ENCODE measurements at regions not wholly inside any gene's neighbourhood (a gene's known extent, or its start where the extent isn't known, plus 50 kb on each side); places are given as distances from the start of the nearest gene placed in this dataset.

GRCh38 chr6:21437581-21437980, 156.0 kb upstream of the SOX4 start:
- H3K9me2 ChIP-seq (ENCODE audit: insufficient read depth, low read length), result no peaks in the 10 kb centered on the region
- H3K9ac ChIP-seq (ENCODE audit: low read length), result no peak overlapping the region
- H3K27me3 ChIP-seq (ENCODE audit: insufficient read depth, low read depth, low read length), result no peaks in the 10 kb centered on the region
- no peak overlapping the region for H3K4me3 ChIP-seq (ENCODE audit: low read length)
- no peak overlapping the region for H3K4me2 ChIP-seq (ENCODE audit: low read length)
- no peaks in the 10 kb centered on the region for H3K79me2 ChIP-seq (replicated peaks; ENCODE audit: insufficient read depth, low read length)
- no peaks in the 10 kb centered on the region for H3K9me3 ChIP-seq (ENCODE audit: low read length)
- no peaks in the 10 kb centered on the region for H4K20me1 ChIP-seq (ENCODE audit: insufficient read depth)
- TF ChIP-seq SMC3 (conservative IDR thresholded peaks at IDR 0.05; ENCODE audit: poor library complexity) (no peak), EP300 (conservative IDR thresholded peaks at IDR 0.05; ENCODE audit: poor library complexity, severe bottlenecking) (no peak), TAF1 (IDR thresholded peaks at IDR 0.05; ENCODE audit: low read depth) (no peak), CTCF (IDR thresholded peaks at IDR 0.05; ENCODE audit: poor library complexity, severe bottlenecking) (no peak), EZH2 (IDR thresholded peaks at IDR 0.05; ENCODE audit: borderline replicate concordance, insufficient read depth, low read length, poor library complexity, severe bottlenecking) (no peak), RAD21 (conservative IDR thresholded peaks at IDR 0.05) (no peak), REST (IDR thresholded peaks at IDR 0.05; ENCODE audit: borderline replicate concordance) (no peak), MXI1 (conservative IDR thresholded peaks at IDR 0.05; ENCODE audit: poor library complexity, severe bottlenecking) (no peak), POLR2AphosphoS5 (IDR thresholded peaks at IDR 0.05) (no peak)
- no peaks in the 10 kb centered on the region for H3K36me3 ChIP-seq (ENCODE audit: insufficient read depth, low read length)
- no peak overlapping the region for H2AFZ ChIP-seq (ENCODE audit: low read depth, low read length)
- no peak overlapping the region for H3K27ac ChIP-seq (ENCODE audit: low read length)
- H3F3A ChIP-seq (ENCODE audit: insufficient read depth, low read length, poor library complexity, severe bottlenecking), result no peaks in the 10 kb centered on the region

- Histone ChIP-seq H3K27ac (ENCODE audit: low read length) (no peak overlapping the region), H3K27me3 (ENCODE audit: insufficient read depth, low read depth, low read length) (no peaks in the 10 kb centered on the region), H3F3A (ENCODE audit: insufficient read depth, low read length, poor library complexity, severe bottlenecking) (no peaks in the 10 kb centered on the region), H4K20me1 (ENCODE audit: insufficient read depth) (no peaks in the 10 kb centered on the region), H2AFZ (ENCODE audit: low read depth, low read length) (no peak overlapping the region), H3K4me3 (ENCODE audit: low read length) (no peak overlapping the region), H3K9me3 (ENCODE audit: low read length) (no peaks in the 10 kb centered on the region), H3K9ac (ENCODE audit: low read length) (no peak overlapping the region), H3K79me2 (replicated peaks; ENCODE audit: insufficient read depth, low read length) (no peaks in the 10 kb centered on the region), H3K4me2 (ENCODE audit: low read length) (no peak overlapping the region), H3K36me3 (ENCODE audit: insufficient read depth, low read length) (no peaks in the 10 kb centered on the region), H3K9me2 (ENCODE audit: insufficient read depth, low read length) (no peaks in the 10 kb centered on the region)
- TF ChIP-seq MXI1 (conservative IDR thresholded peaks at IDR 0.05; ENCODE audit: poor library complexity, severe bottlenecking), result no peak
- TF ChIP-seq EP300 (conservative IDR thresholded peaks at IDR 0.05; ENCODE audit: poor library complexity, severe bottlenecking), result no peak
- TF ChIP-seq RAD21 (conservative IDR thresholded peaks at IDR 0.05), result no peak
- no peak for TF ChIP-seq REST (IDR thresholded peaks at IDR 0.05; ENCODE audit: borderline replicate concordance)
- TF ChIP-seq CTCF (IDR thresholded peaks at IDR 0.05; ENCODE audit: poor library complexity, severe bottlenecking), result no peak
- no peak for TF ChIP-seq SMC3 (conservative IDR thresholded peaks at IDR 0.05; ENCODE audit: poor library complexity)
- no peak for TF ChIP-seq EZH2 (IDR thresholded peaks at IDR 0.05; ENCODE audit: borderline replicate concordance, insufficient read depth, low read length, poor library complexity, severe bottlenecking)
- TF ChIP-seq TAF1 (IDR thresholded peaks at IDR 0.05; ENCODE audit: low read depth), result no peak
- no peak for TF ChIP-seq POLR2AphosphoS5 (IDR thresholded peaks at IDR 0.05)
Observed at GRCh38 chr6:21438237-21438985, 155.1 kb upstream of the SOX4 start.
